HL-60 (cell line): ENCODE measurements at regions not wholly inside any gene's neighbourhood (a gene's known extent, or its start where the extent isn't known, plus 50 kb on each side); places are given as distances from the start of the nearest gene placed in this dataset.

Source experiments
- DNase-seq, 2 experiments: peaks; one replicate each; pipeline ENCODE4 v3.0.0-alpha.2; 2010 to 2020; ENCODE audit warnings: low read depth in 1 of 2, low spot score in 1 of 2
- H3K27ac ChIP-seq: fragments of 250-450 bp; sonication (Bioruptor Pico); replicated peaks from 2 replicates; pipeline ENCODE4 v1.5.1; 2020; ENCODE audit warnings: mild to moderate bottlenecking, moderate library complexity
- H3K27me3 ChIP-seq: fragments of 250-450 bp; sonication (Bioruptor Pico); 2 replicates; pipeline ENCODE4 v1.5.1; 2021; ENCODE audit warnings: mild to moderate bottlenecking, moderate library complexity; ENCODE audit not compliant: insufficient read depth, poor library complexity, severe bottlenecking
- H3K4me3 ChIP-seq: replicated peaks from 2 replicates; pipeline ENCODE4 v1.5.1; 2011; ENCODE audit warnings: mild to moderate bottlenecking, control low read depth, low read length; ENCODE audit not compliant: insufficient read depth
- GABPA ChIP-seq: IDR thresholded peaks from 2 replicates; pipeline ENCODE4 v1.6.1; 2012; ENCODE audit warnings: low read depth
- POLR2AphosphoS5 ChIP-seq: IDR thresholded peaks from 2 replicates; pipeline ENCODE4 v1.6.1; 2012; ENCODE audit warnings: low read depth
- SPI1 ChIP-seq: IDR thresholded peaks from 2 replicates; pipeline ENCODE4 v1.6.1; 2012; ENCODE audit warnings: low read depth, mild to moderate bottlenecking, borderline replicate concordance
- TF ChIP-seq, protein P1 (sequence below): IDR thresholded peaks from one replicate; pipeline ENCODE4 v1.5.1; 2011; ENCODE audit warnings: low read length, control low read depth, inconsistent platforms; ENCODE audit not compliant: insufficient read depth
- TF ChIP-seq, protein P2 (sequence below): IDR thresholded peaks from 2 replicates; pipeline ENCODE4 v1.6.1; 2012; ENCODE audit warnings: low read depth; ENCODE audit not compliant: insufficient replicate concordance

- no peak for TF ChIP-seq GABPA
- no peak for TF ChIP-seq POLR2AphosphoS5
- TF ChIP-seq, protein P1, sequence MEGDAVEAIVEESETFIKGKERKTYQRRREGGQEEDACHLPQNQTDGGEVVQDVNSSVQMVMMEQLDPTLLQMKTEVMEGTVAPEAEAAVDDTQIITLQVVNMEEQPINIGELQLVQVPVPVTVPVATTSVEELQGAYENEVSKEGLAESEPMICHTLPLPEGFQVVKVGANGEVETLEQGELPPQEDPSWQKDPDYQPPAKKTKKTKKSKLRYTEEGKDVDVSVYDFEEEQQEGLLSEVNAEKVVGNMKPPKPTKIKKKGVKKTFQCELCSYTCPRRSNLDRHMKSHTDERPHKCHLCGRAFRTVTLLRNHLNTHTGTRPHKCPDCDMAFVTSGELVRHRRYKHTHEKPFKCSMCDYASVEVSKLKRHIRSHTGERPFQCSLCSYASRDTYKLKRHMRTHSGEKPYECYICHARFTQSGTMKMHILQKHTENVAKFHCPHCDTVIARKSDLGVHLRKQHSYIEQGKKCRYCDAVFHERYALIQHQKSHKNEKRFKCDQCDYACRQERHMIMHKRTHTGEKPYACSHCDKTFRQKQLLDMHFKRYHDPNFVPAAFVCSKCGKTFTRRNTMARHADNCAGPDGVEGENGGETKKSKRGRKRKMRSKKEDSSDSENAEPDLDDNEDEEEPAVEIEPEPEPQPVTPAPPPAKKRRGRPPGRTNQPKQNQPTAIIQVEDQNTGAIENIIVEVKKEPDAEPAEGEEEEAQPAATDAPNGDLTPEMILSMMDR: no peak
- TF ChIP-seq, protein P2, sequence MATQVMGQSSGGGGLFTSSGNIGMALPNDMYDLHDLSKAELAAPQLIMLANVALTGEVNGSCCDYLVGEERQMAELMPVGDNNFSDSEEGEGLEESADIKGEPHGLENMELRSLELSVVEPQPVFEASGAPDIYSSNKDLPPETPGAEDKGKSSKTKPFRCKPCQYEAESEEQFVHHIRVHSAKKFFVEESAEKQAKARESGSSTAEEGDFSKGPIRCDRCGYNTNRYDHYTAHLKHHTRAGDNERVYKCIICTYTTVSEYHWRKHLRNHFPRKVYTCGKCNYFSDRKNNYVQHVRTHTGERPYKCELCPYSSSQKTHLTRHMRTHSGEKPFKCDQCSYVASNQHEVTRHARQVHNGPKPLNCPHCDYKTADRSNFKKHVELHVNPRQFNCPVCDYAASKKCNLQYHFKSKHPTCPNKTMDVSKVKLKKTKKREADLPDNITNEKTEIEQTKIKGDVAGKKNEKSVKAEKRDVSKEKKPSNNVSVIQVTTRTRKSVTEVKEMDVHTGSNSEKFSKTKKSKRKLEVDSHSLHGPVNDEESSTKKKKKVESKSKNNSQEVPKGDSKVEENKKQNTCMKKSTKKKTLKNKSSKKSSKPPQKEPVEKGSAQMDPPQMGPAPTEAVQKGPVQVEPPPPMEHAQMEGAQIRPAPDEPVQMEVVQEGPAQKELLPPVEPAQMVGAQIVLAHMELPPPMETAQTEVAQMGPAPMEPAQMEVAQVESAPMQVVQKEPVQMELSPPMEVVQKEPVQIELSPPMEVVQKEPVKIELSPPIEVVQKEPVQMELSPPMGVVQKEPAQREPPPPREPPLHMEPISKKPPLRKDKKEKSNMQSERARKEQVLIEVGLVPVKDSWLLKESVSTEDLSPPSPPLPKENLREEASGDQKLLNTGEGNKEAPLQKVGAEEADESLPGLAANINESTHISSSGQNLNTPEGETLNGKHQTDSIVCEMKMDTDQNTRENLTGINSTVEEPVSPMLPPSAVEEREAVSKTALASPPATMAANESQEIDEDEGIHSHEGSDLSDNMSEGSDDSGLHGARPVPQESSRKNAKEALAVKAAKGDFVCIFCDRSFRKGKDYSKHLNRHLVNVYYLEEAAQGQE: no peak
- TF ChIP-seq SPI1: no peak
- no peaks in the 10 kb centered on the region for H3K27me3 ChIP-seq
- no peak overlapping the region for H3K4me3 ChIP-seq
- H3K27ac ChIP-seq: no peak overlapping the region
- DNase-seq: no peak
Observed at GRCh38 chr3:81040107-81040506, 721.3 kb downstream of the GBE1 start.

DNA sequence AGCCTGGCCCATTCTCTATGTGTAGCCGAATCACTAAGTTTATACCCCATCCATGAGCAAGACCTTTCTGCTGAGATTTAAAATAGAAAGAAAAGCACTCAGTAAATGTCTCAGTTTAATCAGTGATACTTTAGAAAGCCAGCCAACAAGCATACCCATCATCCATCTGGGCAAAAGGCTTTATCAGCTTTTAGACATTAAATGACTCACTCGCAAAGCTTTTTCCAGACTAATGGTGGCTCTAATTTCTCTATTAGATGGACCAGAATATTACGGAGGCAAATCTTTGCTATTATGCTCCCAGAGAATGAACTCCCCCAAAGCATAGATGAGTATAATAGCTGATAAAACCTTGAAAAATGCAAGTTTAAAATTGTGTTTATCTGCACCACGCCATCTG lies 727.8 kb downstream of the GBE1 start:
- no peak for DNase-seq
- no peak overlapping the region for H3K27ac ChIP-seq
- TF ChIP-seq, protein P1: no peak
- TF ChIP-seq GABPA (no peak), SPI1 (no peak)
- TF ChIP-seq, protein P2: no peak
- no peaks in the 10 kb centered on the region for H3K27me3 ChIP-seq
- no peak overlapping the region for H3K4me3 ChIP-seq

- Histone ChIP-seq H3K4me3 (no peak overlapping the region), H3K27ac (no peak overlapping the region), H3K27me3 (no peaks in the 10 kb centered on the region)
- TF ChIP-seq GABPA: no peak
- no peak for TF ChIP-seq SPI1
- TF ChIP-seq, protein P1: no peak
- TF ChIP-seq POLR2AphosphoS5: no peak
- TF ChIP-seq, protein P2: no peak
- DNase-seq: no peak
Observed at GRCh38 chr3:81033185-81033584, 728.3 kb downstream of the GBE1 start.
